ENCODE measurements at regions not wholly inside any gene's neighbourhood (a gene's known extent, or its start where the extent isn't known, plus 50 kb on each side); places are given as distances from the start of the nearest gene placed in this dataset.

GRCh38 chr5:18113721-18114120 lies 479.5 kb downstream of the TAF11L14 start:
- DNase-seq (ENCODE audit: low spot score) = no peak

GRCh38 chr5:18114151-18114757 lies 480.0 kb downstream of the TAF11L14 start:
- no peak for DNase-seq (ENCODE audit: low spot score)

DNA sequence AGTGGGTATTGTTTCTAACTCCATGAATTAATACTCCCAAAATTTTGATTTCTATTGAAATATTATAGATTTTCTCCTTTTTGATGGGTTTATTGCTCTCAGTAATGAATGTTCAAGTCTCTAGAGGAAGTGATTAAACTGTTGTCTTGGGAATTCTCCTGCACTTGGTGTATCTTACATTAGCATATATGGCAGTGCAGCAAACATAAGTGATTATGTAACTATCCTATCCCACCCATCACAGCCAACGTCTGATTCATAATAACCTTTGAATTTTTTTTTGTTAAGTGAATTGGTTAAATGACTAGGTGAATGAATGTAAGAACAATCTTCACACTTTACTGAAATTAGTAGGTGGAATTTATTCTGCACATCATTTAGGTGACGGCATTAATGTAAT lies 483.7 kb downstream of the TAF11L14 start:
- DNase-seq (ENCODE audit: low spot score) = no peak

DNA sequence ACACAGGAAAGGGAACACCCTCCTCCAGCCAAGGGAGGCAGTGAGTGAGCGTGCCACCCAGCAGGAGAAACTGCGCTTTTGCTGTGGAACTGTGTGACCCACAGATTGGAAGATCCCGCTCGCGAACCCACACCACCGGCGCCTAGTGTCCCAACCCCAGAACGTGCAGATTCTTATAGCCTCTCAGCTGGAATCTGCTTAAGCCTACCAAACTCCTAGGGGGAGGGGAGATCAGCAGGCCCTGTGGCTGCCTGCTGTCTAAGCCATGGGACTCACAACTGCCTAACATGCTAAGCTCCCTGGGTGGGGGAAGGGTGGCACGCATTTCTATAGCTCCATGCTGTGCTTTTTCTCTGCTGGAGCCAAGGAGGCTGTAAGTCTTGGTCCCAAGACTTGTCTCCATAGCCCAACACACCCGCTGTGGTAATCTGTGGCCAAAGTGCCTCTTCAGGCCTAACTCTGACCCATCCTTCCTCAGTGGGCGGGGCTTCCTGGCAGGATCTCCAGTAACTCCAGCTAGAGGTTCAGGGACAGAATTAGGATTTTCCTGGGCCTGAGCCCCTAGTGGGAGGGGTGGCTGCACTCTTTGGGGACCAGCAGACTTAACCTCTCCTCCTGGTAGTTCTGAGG lies 485.0 kb downstream of the TAF11L14 start:
- no peak for DNase-seq (ENCODE audit: low spot score)

DNA sequence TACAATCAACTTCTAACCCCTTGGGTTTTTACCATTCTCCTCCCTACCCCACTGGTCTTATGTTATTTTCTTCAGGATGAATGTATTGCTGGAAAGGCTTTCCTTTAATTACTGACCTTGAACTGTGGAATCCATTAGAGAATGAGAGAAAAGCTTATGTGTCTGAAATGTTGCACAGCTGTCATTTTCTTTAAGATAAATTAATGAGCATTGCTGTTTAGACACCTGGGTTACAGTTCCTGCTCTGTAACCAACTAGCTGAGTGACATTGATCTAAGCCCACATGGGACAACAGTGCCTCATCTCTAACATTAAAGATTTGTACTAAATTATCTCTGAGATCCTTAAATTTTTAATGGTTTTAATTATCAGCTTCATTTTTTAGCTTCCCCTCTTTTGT lies 507.0 kb downstream of the TAF11L14 start:
- no peak for DNase-seq (ENCODE audit: low spot score)

DNA sequence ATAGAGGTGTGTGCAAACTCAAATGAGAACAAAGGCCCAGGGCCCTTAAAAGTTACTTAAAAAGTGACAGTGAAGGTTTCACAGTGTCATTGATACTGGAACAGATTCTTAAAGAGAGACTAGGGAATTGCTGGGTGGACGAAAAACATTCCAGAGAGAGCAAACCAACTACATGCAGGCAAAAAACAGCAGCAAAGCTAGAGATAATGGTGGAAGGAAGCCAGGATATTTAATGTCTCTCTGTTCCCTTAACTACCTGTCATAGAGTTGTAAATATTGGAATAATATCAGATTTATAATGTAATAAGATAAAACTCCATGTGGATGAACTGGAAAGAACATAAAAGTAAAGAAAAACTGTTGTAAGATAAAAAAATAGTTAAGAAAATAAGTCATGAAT lies 508.6 kb downstream of the TAF11L14 start:
- DNase-seq (ENCODE audit: low spot score) = no peak

GRCh38 chr5:18152671-18153070 lies 518.4 kb downstream of the TAF11L14 start:
- no peak for DNase-seq (ENCODE audit: low spot score)

DNA sequence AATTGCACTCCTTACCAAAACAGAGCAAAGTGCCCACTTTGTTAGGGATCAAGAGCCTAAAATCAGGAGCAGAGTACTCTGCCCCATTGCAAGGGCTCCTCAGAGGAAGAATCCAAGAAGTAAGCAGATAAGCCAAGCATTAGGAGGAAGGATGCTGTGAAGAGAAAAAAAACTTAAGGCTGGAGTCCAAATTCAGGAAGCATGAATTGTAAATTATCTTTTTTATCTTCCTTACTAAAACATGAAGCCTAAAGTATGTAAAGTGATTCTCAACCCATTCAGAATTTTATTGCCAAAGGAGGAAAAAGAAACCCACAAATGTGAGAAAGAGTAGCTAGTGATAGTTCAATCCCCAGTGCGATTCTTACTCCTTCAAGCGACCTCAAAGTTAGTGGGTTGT lies 523.9 kb downstream of the TAF11L14 start:
- no peak for DNase-seq (ENCODE audit: low spot score)

DNA sequence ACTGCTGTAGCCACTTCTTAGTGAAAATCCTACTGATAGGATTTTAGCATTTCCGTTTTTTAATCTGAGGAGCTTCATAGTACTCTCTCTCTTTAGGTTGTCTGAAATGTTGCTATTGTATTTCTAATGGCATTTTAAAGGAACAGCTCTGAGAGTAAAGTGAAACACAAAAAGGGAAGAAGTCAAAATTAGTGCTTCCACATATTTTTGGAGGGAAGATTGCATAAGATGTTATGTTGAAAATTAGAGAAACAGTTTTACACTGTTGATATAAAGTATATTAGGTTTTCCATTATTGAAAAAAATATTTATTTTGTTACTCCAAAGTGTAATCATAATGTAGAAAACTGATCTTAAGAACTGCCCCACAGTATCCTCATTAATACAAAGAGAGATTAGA lies 525.1 kb downstream of the TAF11L14 start:
- DNase-seq (ENCODE audit: low spot score) = no peak

DNA sequence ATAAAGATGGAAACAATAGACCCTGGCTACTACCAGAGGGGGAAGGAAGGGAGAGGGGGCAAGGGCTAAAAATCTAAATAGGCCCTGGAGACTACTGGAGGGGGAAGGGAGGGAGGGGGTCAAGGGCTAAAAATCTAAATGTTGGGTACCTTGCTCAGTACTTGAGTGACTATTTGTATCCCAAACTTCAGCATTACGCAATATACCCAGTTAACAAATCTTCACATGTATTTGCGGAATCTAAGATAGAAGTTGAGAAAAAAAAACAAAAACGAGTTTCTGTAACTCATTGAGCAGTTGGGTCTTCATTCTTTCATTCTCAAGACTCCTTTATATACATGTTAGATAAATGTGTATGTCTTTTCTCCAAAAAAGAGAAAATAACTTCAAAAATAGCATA lies 537.4 kb downstream of the TAF11L14 start:
- DNase-seq (ENCODE audit: low spot score) = no peak

DNA sequence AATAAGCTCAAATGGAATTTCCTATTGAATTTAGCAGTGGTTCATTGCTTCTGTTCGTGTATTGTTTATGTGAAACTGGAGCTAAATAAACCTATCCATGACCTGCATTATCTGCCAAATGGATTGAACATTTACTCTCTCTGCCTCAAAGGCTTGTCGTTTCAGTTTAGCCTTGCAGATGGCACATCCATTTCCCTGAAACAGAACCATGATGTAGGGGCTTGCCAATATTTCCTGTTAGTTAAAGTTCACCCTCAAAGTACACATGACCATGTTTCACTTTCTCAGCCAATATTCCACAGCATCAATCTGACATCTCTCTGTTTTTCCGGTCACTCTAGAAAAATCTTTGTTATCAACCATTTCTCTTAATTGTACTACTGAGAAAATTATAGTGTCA lies 545.3 kb downstream of the TAF11L14 start:
- DNase-seq (ENCODE audit: low spot score) = no peak

- DNase-seq (ENCODE audit: low spot score) = no peak
Measured at GRCh38 chr5:18181575-18181974, 547.3 kb downstream of the TAF11L14 start.

GRCh38 chr5:18195910-18196309 lies 561.6 kb downstream of the TAF11L14 start:
- no peak for DNase-seq (ENCODE audit: low spot score)

DNA sequence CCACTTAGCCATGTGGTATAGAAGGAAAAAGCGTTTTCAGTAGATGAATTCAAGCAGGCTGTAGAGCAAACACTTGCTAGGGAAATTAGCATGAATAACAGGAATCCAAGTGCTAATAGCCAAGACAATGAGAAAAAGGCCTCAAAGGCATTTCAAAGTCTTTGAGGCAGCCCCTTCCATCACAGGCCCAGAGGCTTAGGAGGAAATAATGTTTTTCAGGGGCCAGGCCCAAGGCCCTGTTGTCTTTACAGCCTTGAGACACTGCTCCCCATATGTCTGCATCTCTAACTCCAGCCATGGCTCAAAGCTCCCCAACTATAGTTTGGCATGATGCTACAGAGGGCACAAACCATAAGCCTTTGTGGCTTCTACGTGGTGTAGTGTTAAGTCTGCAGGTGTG lies 563.5 kb downstream of the TAF11L14 start:
- DNase-seq (ENCODE audit: low spot score) = no peak

DNA sequence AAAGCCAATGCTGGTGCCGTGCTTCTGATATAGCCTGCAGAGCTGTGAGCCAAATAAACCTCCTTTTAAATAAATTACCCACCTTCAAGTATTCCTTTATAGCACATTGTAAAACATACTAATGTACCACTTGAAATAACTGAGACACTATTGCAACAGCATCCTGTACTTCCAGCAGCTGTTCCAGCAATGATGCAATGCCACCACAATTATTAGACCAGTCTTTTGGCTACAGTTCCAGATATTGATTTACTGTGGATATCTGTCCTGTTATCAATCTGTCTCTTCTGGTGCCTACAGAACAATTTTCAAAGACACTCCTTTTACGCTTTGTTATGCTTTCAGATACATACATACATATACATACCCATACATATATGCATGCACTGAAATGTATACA lies 567.9 kb downstream of the TAF11L14 start:
- no peak for DNase-seq (ENCODE audit: low spot score)

GRCh38 chr5:18203296-18203695 lies 569.0 kb downstream of the TAF11L14 start:
- no peak for DNase-seq (ENCODE audit: low spot score)

DNA sequence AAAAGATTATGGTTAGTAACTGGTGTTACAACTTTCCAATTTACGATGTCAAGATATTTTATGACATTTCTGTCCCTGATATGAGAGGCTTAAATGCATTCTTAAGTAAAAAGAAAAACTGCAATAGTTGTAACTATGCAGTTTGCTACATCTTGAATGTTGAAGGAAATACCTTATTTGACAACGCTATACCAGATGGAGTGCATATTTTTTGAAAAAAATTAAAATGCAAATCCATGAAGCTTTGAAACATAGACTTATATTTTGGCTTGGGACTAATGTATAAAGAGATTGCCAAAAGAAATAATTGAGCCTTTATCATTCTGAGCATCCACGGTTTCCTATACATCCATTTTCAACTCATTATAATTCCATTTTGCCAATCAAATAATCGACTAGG lies 579.4 kb downstream of the TAF11L14 start:
- no peak for DNase-seq (ENCODE audit: low spot score)

- no peak for DNase-seq (ENCODE audit: low spot score)
Measured at GRCh38 chr5:18216016-18216415, 581.8 kb downstream of the TAF11L14 start.

GRCh38 chr5:18216729-18217128 lies 582.5 kb downstream of the TAF11L14 start:
- no peak for DNase-seq (ENCODE audit: low spot score)

GRCh38 chr5:18219241-18219640 lies 585.0 kb downstream of the TAF11L14 start:
- DNase-seq (ENCODE audit: low spot score) = no peak

DNA sequence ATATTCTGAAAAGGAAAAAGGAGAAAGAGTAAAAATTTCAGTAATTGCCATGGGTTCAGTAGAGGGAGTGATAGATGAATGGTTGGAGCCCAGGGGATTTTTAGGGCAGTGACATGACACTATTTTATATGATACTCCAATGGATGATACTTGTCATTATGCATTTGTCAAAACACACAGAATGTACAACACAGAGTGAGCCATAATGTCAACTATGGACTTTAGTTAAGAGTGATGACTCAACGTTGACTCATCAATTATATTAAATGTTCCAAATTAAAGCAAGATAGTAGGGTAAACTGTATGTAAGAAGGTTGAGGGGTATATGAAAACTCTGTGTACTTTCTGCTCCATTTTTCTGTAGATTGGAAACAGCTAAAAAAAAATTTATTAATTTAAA lies 586.4 kb downstream of the TAF11L14 start:
- DNase-seq (ENCODE audit: low spot score) = no peak

DNA sequence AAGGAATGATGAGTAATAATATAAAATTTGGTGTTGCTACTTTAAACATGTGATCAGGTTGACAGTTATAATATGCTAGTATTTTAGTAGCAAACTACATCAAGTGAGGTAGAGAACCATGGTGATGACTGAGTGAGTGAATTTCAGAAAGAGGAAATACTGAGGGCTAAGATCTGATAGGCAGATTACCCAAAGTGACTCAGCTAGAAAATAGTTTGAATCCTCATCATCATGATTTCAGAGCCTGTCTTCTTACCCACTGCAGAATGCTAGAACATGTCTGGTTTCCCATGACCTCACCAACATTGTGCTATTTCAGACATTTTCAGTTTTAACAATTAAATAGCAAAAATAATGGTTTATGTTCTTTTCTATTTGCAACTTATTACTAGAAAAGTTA lies 602.1 kb downstream of the TAF11L14 start:
- DNase-seq (ENCODE audit: low spot score) = no peak

- no peak for DNase-seq (ENCODE audit: low spot score)
Measured at GRCh38 chr5:18238321-18238720, 604.1 kb downstream of the TAF11L14 start.

DNA sequence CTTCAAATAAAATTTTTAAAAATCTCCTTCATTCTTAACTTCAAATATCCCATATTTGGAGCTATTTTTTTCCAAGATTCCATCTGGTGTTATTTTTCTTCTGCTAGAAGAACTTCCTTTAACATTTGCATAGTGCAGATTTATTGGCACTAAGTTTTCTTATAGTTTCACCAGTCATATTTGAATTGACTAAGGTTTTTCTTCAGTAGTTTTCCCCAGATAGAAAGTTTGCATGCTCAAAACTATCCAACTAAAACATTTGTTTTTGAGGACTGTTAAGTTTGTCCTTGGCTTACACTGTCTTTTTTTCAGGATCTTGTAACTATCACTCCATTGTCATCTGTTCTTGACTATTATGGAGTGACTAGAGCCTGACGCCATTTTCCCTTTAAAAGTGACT lies 606.7 kb downstream of the TAF11L14 start:
- DNase-seq (ENCODE audit: low spot score) = no peak

Measured in CD4-positive, alpha-beta T cell treated with Interleukin-6 at 100 ng/mL for 8 hours (primary cell).